ENCODE measurements at regions not wholly inside any gene's neighbourhood (a gene's known extent, or its start where the extent isn't known, plus 50 kb on each side); places are given as distances from the start of the nearest gene placed in this dataset.

GRCh38 chrX:26032111-26032912 lies 105.8 kb upstream of the MAGEB18 start:
- DNase-seq (ENCODE audit: low spot score): no peak

- DNase-seq (ENCODE audit: low spot score): no peak
These were observed 100.8 kb upstream of the MAGEB18 start for GRCh38 chrX:26037367-26037766.

- DNase-seq (ENCODE audit: low spot score): no peak
These were observed 88.0 kb upstream of the MAGEB18 start for GRCh38 chrX:26050099-26050498.

GRCh38 chrX:26070882-26071281 lies 67.3 kb upstream of the MAGEB18 start:
- DNase-seq (ENCODE audit: low spot score): no peak

- no peak for DNase-seq (ENCODE audit: low spot score)
These were observed 66.5 kb upstream of the MAGEB18 start for GRCh38 chrX:26071618-26072017.

GRCh38 chrX:26083093-26083492 lies 55.0 kb upstream of the MAGEB18 start:
- DNase-seq (ENCODE audit: low spot score): no peak

Measured in RKO (cell line).